SK-N-SH treated with all-trans-retinoic acid at 6 μM for 48 hours (cell line): ENCODE measurements at regions not wholly inside any gene's neighbourhood (a gene's known extent, or its start where the extent isn't known, plus 50 kb on each side); places are given as distances from the start of the nearest gene placed in this dataset.
"Not testable (repeated sequence)": the region's sequence is repeated elsewhere in the genome, so short reads cannot be mapped to it uniquely, and the experiment has no call there.

Experiments
- ATAC-seq: fragments of 200-7000 bp; cut with Tn5 transposase; 3 replicates; pipeline ENCODE4 v1.9.1; 2020; ENCODE audit warnings: mild to moderate bottlenecking, moderate library complexity
- ARNTL ChIP-seq: fragments of 450-650 bp; formaldehyde crosslinking; IDR thresholded peaks from 2 replicates; pipeline ENCODE4 v1.5.0; 2020; ENCODE audit warnings: low read depth, mild to moderate bottlenecking, moderate library complexity, borderline replicate concordance
- BACH2 ChIP-seq: fragments of 250-450 bp; sonication (Bioruptor Pico); IDR thresholded peaks from 2 replicates; pipeline ENCODE4 v1.9.0; 2021; ENCODE audit warnings: mild to moderate bottlenecking, borderline replicate concordance
- CREB5 ChIP-seq: fragments of 250-450 bp; sonication (Bioruptor Pico); IDR thresholded peaks from 2 replicates; pipeline ENCODE4 v1.5.1; 2020; ENCODE audit warnings: low read depth, mild to moderate bottlenecking, moderate library complexity
- CSDC2 ChIP-seq: fragments of 250-450 bp; sonication (Bioruptor Pico); IDR thresholded peaks from 2 replicates; pipeline ENCODE4 v1.5.0; 2020; ENCODE audit warnings: mild to moderate bottlenecking, moderate library complexity
- CSRNP3 ChIP-seq: fragments of 250-450 bp; sonication (Bioruptor Pico); IDR thresholded peaks from 2 replicates; pipeline ENCODE4 v1.5.1; 2021; ENCODE audit warnings: mild to moderate bottlenecking, moderate library complexity
- ESRRG ChIP-seq: fragments of 250-450 bp; sonication (Bioruptor Pico); IDR thresholded peaks from 2 replicates; pipeline ENCODE4 v1.6.1; 2021; ENCODE audit warnings: mild to moderate bottlenecking
- GLIS3 ChIP-seq: fragments of 250-450 bp; sonication (Bioruptor Pico); IDR thresholded peaks from 2 replicates; pipeline ENCODE4 v1.5.0; 2020; ENCODE audit warnings: mild to moderate bottlenecking, moderate library complexity
- ISL1 ChIP-seq: fragments of 250-450 bp; sonication (Bioruptor Pico); IDR thresholded peaks from 2 replicates; pipeline ENCODE4 v2.1.2; 2022; ENCODE audit warnings: mild to moderate bottlenecking, moderate library complexity
- OSR1 ChIP-seq: fragments of 250-450 bp; sonication (Bioruptor Pico); IDR thresholded peaks from 2 replicates; pipeline ENCODE4 v1.8.0; 2022; ENCODE audit warnings: moderate library complexity, mild to moderate bottlenecking, inconsistent platforms
- PATZ1 ChIP-seq: fragments of 250-450 bp; sonication (Bioruptor Pico); IDR thresholded peaks from 2 replicates; pipeline ENCODE4 v1.8.0; 2020; ENCODE audit warnings: mild to moderate bottlenecking, moderate library complexity, borderline replicate concordance
- POU6F1 ChIP-seq: fragments of 250-450 bp; sonication (Bioruptor Pico); IDR thresholded peaks from 2 replicates; pipeline ENCODE4 v1.8.0; 2021; ENCODE audit warnings: low read depth, mild to moderate bottlenecking, moderate library complexity, borderline replicate concordance
- PPARA ChIP-seq: fragments of 250-450 bp; sonication (Bioruptor Pico); IDR thresholded peaks from 2 replicates; pipeline ENCODE4 v1.5.0; 2020; ENCODE audit warnings: mild to moderate bottlenecking, borderline replicate concordance
- RARB ChIP-seq: fragments of 250-450 bp; sonication (Bioruptor Pico); IDR thresholded peaks from 2 replicates; pipeline ENCODE4 v1.8.0; 2021; ENCODE audit warnings: mild to moderate bottlenecking, moderate library complexity
- SNAI2 ChIP-seq: fragments of 250-450 bp; sonication (Bioruptor Pico); IDR thresholded peaks from 2 replicates; pipeline ENCODE4 v1.5.0; 2020; ENCODE audit warnings: mild to moderate bottlenecking, moderate library complexity
- TCF4 ChIP-seq: fragments of 250-450 bp; sonication (Bioruptor Pico); IDR thresholded peaks from 2 replicates; pipeline ENCODE4 v1.8.0; 2021; ENCODE audit warnings: mild to moderate bottlenecking, moderate library complexity, borderline replicate concordance
- TOX ChIP-seq: fragments of 250-450 bp; sonication (Bioruptor Pico); IDR thresholded peaks from 2 replicates; pipeline ENCODE4 v1.8.0; 2021; ENCODE audit warnings: mild to moderate bottlenecking, moderate library complexity, borderline replicate concordance
- TSHZ2 ChIP-seq: fragments of 250-450 bp; sonication (Bioruptor Pico); IDR thresholded peaks from 2 replicates; pipeline ENCODE4 v1.5.0; 2020; ENCODE audit warnings: mild to moderate bottlenecking, moderate library complexity
- ZC3H10 ChIP-seq: fragments of 250-450 bp; sonication (Bioruptor Pico); IDR thresholded peaks from 2 replicates; pipeline ENCODE4 v1.5.1; 2021; ENCODE audit warnings: mild to moderate bottlenecking, moderate library complexity
- ZFP3 ChIP-seq: fragments of 250-450 bp; sonication (Bioruptor Pico); IDR thresholded peaks from 2 replicates; pipeline ENCODE4 v1.5.0; 2020; ENCODE audit warnings: mild to moderate bottlenecking, moderate library complexity
- ZNF565 ChIP-seq: fragments of 450-650 bp; formaldehyde crosslinking; conservative IDR thresholded peaks from 2 replicates; pipeline ENCODE4 v1.5.0; 2020; ENCODE audit warnings: low read depth, mild to moderate bottlenecking, moderate library complexity
- ZNF8 ChIP-seq: fragments of 450-650 bp; formaldehyde crosslinking; IDR thresholded peaks from 2 replicates; pipeline ENCODE4 v1.5.0; 2020; ENCODE audit warnings: mild to moderate bottlenecking, moderate library complexity

GRCh38 chr6:144497650-144498049 is 212.5 kb downstream of the UTRN start:
- peak; percentile 43 for ATAC-seq
- no peak for TF ChIP-seq PPARA (CRISPR knock-in tag)
- TF ChIP-seq ESRRG (CRISPR knock-in tag) = no peak
- no peak for TF ChIP-seq OSR1 (CRISPR knock-in tag)
- TF ChIP-seq ZNF8 (CRISPR knock-in tag) = no peak
- TF ChIP-seq ZFP3 (CRISPR knock-in tag) = no peak
- no peak for TF ChIP-seq SNAI2 (CRISPR knock-in tag)
- no peak; the same call in 1 of the 2 replicates for TF ChIP-seq TOX (CRISPR knock-in tag)
- no peak for TF ChIP-seq GLIS3 (CRISPR knock-in tag)
- no peak for TF ChIP-seq POU6F1 (CRISPR knock-in tag)
- no peak for TF ChIP-seq CSDC2
- TF ChIP-seq ZNF565 (CRISPR knock-in tag) = no peak
- TF ChIP-seq CSRNP3 (CRISPR knock-in tag) = no peak
- TF ChIP-seq PATZ1 = no peak
- TF ChIP-seq ARNTL (CRISPR knock-in tag) = no peak
- no peak for TF ChIP-seq ZC3H10
- TF ChIP-seq TSHZ2 (CRISPR knock-in tag) = no peak
- no peak for TF ChIP-seq ISL1 (CRISPR knock-in tag)
- TF ChIP-seq RARB (CRISPR knock-in tag) = no peak
- no peak for TF ChIP-seq TCF4 (CRISPR knock-in tag)

GRCh38 chr6:144500892-144501291 is 215.8 kb downstream of the UTRN start:
- no peak for TF ChIP-seq CREB5 (CRISPR knock-in tag)
- TF ChIP-seq POU6F1 (CRISPR knock-in tag) = no peak
- no peak for TF ChIP-seq BACH2 (CRISPR knock-in tag)
- TF ChIP-seq ZC3H10 = no peak
- no peak for TF ChIP-seq TSHZ2 (CRISPR knock-in tag)
- TF ChIP-seq CSRNP3 (CRISPR knock-in tag) = no peak
- no peak for TF ChIP-seq ZNF565 (CRISPR knock-in tag)
- no peak for TF ChIP-seq TOX (CRISPR knock-in tag)
- no peak for ATAC-seq

GRCh38 chr6:144505214-144505613 is 220.1 kb downstream of the UTRN start:
- not testable (repeated sequence) for ATAC-seq

GRCh38 chr6:144506051-144506450 is 220.9 kb downstream of the UTRN start:
- not testable (repeated sequence) for ATAC-seq
